ENCODE measurements at regions not wholly inside any gene's neighbourhood (a gene's known extent, or its start where the extent isn't known, plus 50 kb on each side); places are given as distances from the start of the nearest gene placed in this dataset.
A peak's percentile ranks its signal among the peaks of the same experiment; 100 is the strongest.

DNA sequence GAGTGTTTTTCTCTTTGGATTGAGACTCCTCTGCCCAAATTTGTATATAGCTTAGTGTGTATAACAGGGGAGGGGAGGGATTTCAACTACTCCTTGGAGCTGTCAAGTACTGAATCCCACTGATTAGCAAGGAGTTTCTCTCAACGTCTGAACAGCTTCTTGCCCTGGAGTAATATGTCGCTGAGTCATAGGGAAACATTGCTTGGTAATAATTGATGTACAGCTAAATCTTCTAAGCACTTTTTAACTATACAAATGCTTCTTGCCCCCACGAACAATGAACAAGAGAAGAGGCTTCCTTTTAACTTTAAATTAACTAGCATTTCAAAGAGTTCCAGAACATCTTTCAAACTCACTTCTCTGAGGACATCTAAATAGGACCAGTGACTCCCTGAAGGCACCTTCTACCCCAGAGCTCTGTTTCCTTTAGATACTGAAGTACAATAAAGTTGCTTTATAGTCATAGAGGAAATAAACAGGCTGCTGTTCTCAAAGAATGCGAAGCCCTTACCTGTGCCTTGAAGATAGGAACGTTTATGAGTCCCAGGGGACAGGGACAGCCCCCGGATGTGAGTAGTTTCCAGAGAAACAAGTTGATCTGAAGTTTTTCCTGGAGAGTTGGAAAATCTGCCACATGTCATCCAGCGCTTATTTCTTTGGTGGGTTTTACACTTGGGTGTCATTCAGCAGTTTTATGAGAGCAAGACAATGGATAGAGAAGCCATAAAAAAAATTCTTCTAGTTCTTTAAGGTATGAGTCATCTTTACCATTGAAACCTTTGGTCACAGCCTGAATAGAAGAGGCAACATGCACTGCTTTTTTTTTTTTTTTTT, 462.5 kb upstream of the BTBD3 start:
- Histone ChIP-seq H3K9me3 (ENCODE audit: control insufficient read depth in 1 of 2, insufficient read depth in 1 of 2, low read depth in 1 of 2, low read length in 2 of 2) (no peaks in the 10 kb centered on the region), H3K4me1 (ENCODE audit: control insufficient read depth in 1 of 2, insufficient read depth in 2 of 2, low read length in 2 of 2) (peaks cover 62% of the 10 kb centered on the region in 2 experiments), H2AFZ (ENCODE audit: low read depth, low read length, poor library complexity, severe bottlenecking) (no peak overlapping the region), H3K36me3 (ENCODE audit: control insufficient read depth in 1 of 2, insufficient read depth in 2 of 2, low read length in 2 of 2) (no peaks in the 10 kb centered on the region), H3K9me2 (ENCODE audit: insufficient read depth) (no peaks in the 10 kb centered on the region), H3K27me3 (ENCODE audit: insufficient read depth, low read length) (no peaks in the 10 kb centered on the region), H3K79me2 (ENCODE audit: insufficient read depth, low read length) (no peaks in the 10 kb centered on the region), H4K20me1 (ENCODE audit: insufficient read depth) (no peaks in the 10 kb centered on the region), H3K4me3 (replicated peaks in 1 of 2; ENCODE audit: low read depth in 1 of 2, low read length in 2 of 2) (peak overlapping the region; percentile 2 to 28; a peak in 2 of 4 replicates), H3K4me2 (ENCODE audit: low read length) (peak overlapping the region; percentile 55), H3K9ac (ENCODE audit: low read length) (peak overlapping the region; percentile 42), H3K27ac (ENCODE audit: low read depth, low read length) (peak overlapping the region; percentile 83)
- intact Hi-C loops (cut with micrococcal nuclease): no loop called here
- ATAC-seq (peak; percentile 76), DNase-seq (ENCODE audit: low read depth, low spot score) (peak; percentile 90)
- ChIA-PET RAD21 (ENCODE audit: low non-redundant PET in 1 of 2, low total read pairs in 2 of 2, uncharacterized antibody in 2 of 2, unreplicated experiment in 2 of 2) (no interaction called here), CTCF (interaction anchor here (1.8 kb wide), 1 partner anchor 16 kb away, joined by 4 read pairs; no protein-coding TSS in a partner anchor), POLR2A (no interaction called here)
- TF ChIP-seq POLR2AphosphoS5 (IDR thresholded peaks at IDR 0.05; ENCODE audit: low read depth, low read length) (no peak), TCF7L2 (IDR thresholded peaks at IDR 0.05; ENCODE audit: borderline replicate concordance, extremely low read depth, insufficient read depth, insufficient read length) (peak; percentile 64), JUND (IDR thresholded peaks at IDR 0.05) (peak; percentile 67), SP1 (IDR thresholded peaks at IDR 0.05; ENCODE audit: low read depth) (peak; percentile 41), EZH2 (IDR thresholded peaks at IDR 0.05) (no peak), FOSL1 (IDR thresholded peaks at IDR 0.05; ENCODE audit: low read depth) (peak; percentile 74), POLR2A (IDR thresholded peaks at IDR 0.05; ENCODE audit: borderline replicate concordance, extremely low read depth, insufficient read depth, insufficient read length) (no peak)
- BruUV-seq (replicated peaks): TSS peak; percentile 77

DNA sequence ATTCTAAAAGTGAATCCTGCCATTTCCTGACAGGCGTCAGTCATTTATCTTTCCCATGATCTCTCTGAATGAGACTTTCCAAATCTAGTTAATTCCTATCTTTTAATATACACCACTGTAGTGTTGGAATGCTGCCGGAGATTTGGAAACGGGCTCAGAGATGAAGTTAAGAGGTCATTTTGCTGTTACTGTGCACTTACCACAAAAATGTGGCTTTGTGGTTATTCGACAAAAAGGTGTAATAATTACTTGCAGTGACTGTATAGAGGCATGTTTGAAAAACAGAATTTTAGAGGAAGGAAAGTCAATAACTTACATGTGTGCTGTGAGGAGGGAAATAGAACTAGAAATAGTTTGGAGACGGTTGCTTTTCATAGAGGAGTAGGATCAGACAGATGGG, 460.2 kb upstream of the BTBD3 start:
- H3K9me3 ChIP-seq (ENCODE audit: control insufficient read depth in 1 of 2, insufficient read depth in 1 of 2, low read depth in 1 of 2, low read length in 2 of 2): no peaks in the 10 kb centered on the region
- no peaks in the 10 kb centered on the region for H3K79me2 ChIP-seq (ENCODE audit: insufficient read depth, low read length)
- intact Hi-C loops (cut with micrococcal nuclease): no loop called here
- ChIA-PET RAD21 (ENCODE audit: low non-redundant PET in 1 of 2, low total read pairs in 2 of 2, uncharacterized antibody in 2 of 2, unreplicated experiment in 2 of 2) (no interaction called here), POLR2A (no interaction called here), CTCF (no interaction called here)
- peaks cover 49 to 51% of the 10 kb centered on the region in 2 experiments for H3K4me1 ChIP-seq (ENCODE audit: control insufficient read depth in 1 of 2, insufficient read depth in 2 of 2, low read length in 2 of 2)
- no peak overlapping the region for H3K4me2 ChIP-seq (ENCODE audit: low read length)
- ATAC-seq: no peak
- no peak for DNase-seq (ENCODE audit: low read depth, low spot score)
- BruUV-seq (replicated peaks): no TSS peak
- no peaks in the 10 kb centered on the region for H3K27me3 ChIP-seq (ENCODE audit: insufficient read depth, low read length)
- H2AFZ ChIP-seq (ENCODE audit: low read depth, low read length, poor library complexity, severe bottlenecking): no peak overlapping the region
- H3K36me3 ChIP-seq (ENCODE audit: control insufficient read depth in 1 of 2, insufficient read depth in 2 of 2, low read length in 2 of 2): no peaks in the 10 kb centered on the region
- no peaks in the 10 kb centered on the region for H3K9me2 ChIP-seq (ENCODE audit: insufficient read depth)
- H3K4me3 ChIP-seq (replicated peaks in 1 of 2; ENCODE audit: low read depth in 1 of 2, low read length in 2 of 2): no peak overlapping the region
- no peaks in the 10 kb centered on the region for H4K20me1 ChIP-seq (ENCODE audit: insufficient read depth)
- H3K9ac ChIP-seq (ENCODE audit: low read length): no peak overlapping the region
- no peak overlapping the region for H3K27ac ChIP-seq (ENCODE audit: low read depth, low read length)
- TF ChIP-seq EZH2 (IDR thresholded peaks at IDR 0.05): no peak
- no peak for TF ChIP-seq TCF7L2 (IDR thresholded peaks at IDR 0.05; ENCODE audit: borderline replicate concordance, extremely low read depth, insufficient read depth, insufficient read length)
- TF ChIP-seq SP1 (IDR thresholded peaks at IDR 0.05; ENCODE audit: low read depth): no peak
- TF ChIP-seq SIN3A (IDR thresholded peaks at IDR 0.05; ENCODE audit: low read depth): no peak
- no peak for TF ChIP-seq ZBTB33 (IDR thresholded peaks at IDR 0.05; ENCODE audit: extremely low read depth, insufficient replicate concordance, low read length)
- TF ChIP-seq ELF1 (IDR thresholded peaks at IDR 0.05; ENCODE audit: borderline replicate concordance, low read depth): no peak
- TF ChIP-seq YY1 (IDR thresholded peaks at IDR 0.05; ENCODE audit: extremely low read depth, insufficient replicate concordance, low read depth, low read length): no peak
- TF ChIP-seq, protein P1, sequence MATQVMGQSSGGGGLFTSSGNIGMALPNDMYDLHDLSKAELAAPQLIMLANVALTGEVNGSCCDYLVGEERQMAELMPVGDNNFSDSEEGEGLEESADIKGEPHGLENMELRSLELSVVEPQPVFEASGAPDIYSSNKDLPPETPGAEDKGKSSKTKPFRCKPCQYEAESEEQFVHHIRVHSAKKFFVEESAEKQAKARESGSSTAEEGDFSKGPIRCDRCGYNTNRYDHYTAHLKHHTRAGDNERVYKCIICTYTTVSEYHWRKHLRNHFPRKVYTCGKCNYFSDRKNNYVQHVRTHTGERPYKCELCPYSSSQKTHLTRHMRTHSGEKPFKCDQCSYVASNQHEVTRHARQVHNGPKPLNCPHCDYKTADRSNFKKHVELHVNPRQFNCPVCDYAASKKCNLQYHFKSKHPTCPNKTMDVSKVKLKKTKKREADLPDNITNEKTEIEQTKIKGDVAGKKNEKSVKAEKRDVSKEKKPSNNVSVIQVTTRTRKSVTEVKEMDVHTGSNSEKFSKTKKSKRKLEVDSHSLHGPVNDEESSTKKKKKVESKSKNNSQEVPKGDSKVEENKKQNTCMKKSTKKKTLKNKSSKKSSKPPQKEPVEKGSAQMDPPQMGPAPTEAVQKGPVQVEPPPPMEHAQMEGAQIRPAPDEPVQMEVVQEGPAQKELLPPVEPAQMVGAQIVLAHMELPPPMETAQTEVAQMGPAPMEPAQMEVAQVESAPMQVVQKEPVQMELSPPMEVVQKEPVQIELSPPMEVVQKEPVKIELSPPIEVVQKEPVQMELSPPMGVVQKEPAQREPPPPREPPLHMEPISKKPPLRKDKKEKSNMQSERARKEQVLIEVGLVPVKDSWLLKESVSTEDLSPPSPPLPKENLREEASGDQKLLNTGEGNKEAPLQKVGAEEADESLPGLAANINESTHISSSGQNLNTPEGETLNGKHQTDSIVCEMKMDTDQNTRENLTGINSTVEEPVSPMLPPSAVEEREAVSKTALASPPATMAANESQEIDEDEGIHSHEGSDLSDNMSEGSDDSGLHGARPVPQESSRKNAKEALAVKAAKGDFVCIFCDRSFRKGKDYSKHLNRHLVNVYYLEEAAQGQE (IDR thresholded peaks at IDR 0.05; ENCODE audit: low read depth): no peak
- TF ChIP-seq MAX (IDR thresholded peaks at IDR 0.05): no peak
- no peak for TF ChIP-seq FOSL1 (IDR thresholded peaks at IDR 0.05; ENCODE audit: low read depth)
- TF ChIP-seq POLR2A (IDR thresholded peaks at IDR 0.05; ENCODE audit: borderline replicate concordance, extremely low read depth, insufficient read depth, insufficient read length): no peak
